ENCODE measurements at regions not wholly inside any gene's neighbourhood (a gene's known extent, or its start where the extent isn't known, plus 50 kb on each side); places are given as distances from the start of the nearest gene placed in this dataset.
"Not testable (repeated sequence)": the region's sequence is repeated elsewhere in the genome, so short reads cannot be mapped to it uniquely, and the experiment has no call there.

- DNase-seq (ENCODE audit: low spot score), result peak; percentile 11
These were observed 222.4 kb upstream of the IRX4 start for GRCh38 chr5:2105141-2105540.

- no peak for DNase-seq (ENCODE audit: low spot score)
These were observed 221.2 kb upstream of the IRX4 start for GRCh38 chr5:2103940-2104339.

- no peak for DNase-seq (ENCODE audit: low spot score)
These were observed 220.4 kb upstream of the IRX4 start for GRCh38 chr5:2102819-2103776.

- no peak for DNase-seq (ENCODE audit: low spot score)
These were observed 219.0 kb upstream of the IRX4 start for GRCh38 chr5:2101685-2102084.

- no peak for DNase-seq (ENCODE audit: low spot score)
These were observed 214.3 kb upstream of the IRX4 start for GRCh38 chr5:2096887-2097505.

- DNase-seq (ENCODE audit: low spot score), result no peak
These were observed 212.3 kb upstream of the IRX4 start for GRCh38 chr5:2095011-2095410.

- no peak for DNase-seq (ENCODE audit: low spot score)
These were observed 211.9 kb upstream of the IRX4 start for GRCh38 chr5:2094616-2094995.

GRCh38 chr5:2093859-2094615 is 211.3 kb upstream of the IRX4 start:
- no peak for DNase-seq (ENCODE audit: low spot score)

GRCh38 chr5:2091921-2092320 is 209.2 kb upstream of the IRX4 start:
- no peak for DNase-seq (ENCODE audit: low spot score)

- DNase-seq (ENCODE audit: low spot score), result no peak
These were observed 205.3 kb upstream of the IRX4 start for GRCh38 chr5:2087980-2088379.

GRCh38 chr5:2075365-2075764 is 192.6 kb upstream of the IRX4 start:
- DNase-seq (ENCODE audit: low spot score), result no peak

GRCh38 chr5:2071562-2071961 is 188.8 kb upstream of the IRX4 start:
- no peak for DNase-seq (ENCODE audit: low spot score)

GRCh38 chr5:2070787-2071186 is 188.1 kb upstream of the IRX4 start:
- not testable (repeated sequence) for DNase-seq (ENCODE audit: low spot score)

GRCh38 chr5:2068531-2068930 is 185.8 kb upstream of the IRX4 start:
- no peak for DNase-seq (ENCODE audit: low spot score)

- no peak for DNase-seq (ENCODE audit: low spot score)
These were observed 183.6 kb upstream of the IRX4 start for GRCh38 chr5:2066373-2066772.

- DNase-seq (ENCODE audit: low spot score), result not testable (repeated sequence)
These were observed 180.7 kb upstream of the IRX4 start for GRCh38 chr5:2063380-2063779.

GRCh38 chr5:2052687-2053086 is 170.0 kb upstream of the IRX4 start:
- no peak for DNase-seq (ENCODE audit: low spot score)

GRCh38 chr5:2049876-2050275 is 167.2 kb upstream of the IRX4 start:
- no peak for DNase-seq (ENCODE audit: low spot score)

GRCh38 chr5:2048664-2049063 is 165.9 kb upstream of the IRX4 start:
- no peak for DNase-seq (ENCODE audit: low spot score)

- no peak for DNase-seq (ENCODE audit: low spot score)
These were observed 164.7 kb upstream of the IRX4 start for GRCh38 chr5:2047341-2047927.

- no peak for DNase-seq (ENCODE audit: low spot score)
These were observed 161.3 kb upstream of the IRX4 start for GRCh38 chr5:2044041-2044440.

- no peak for DNase-seq (ENCODE audit: low spot score)
These were observed 156.4 kb upstream of the IRX4 start for GRCh38 chr5:2039180-2039531.
